Spleen (tissue), 11 donors: ENCODE measurements at regions not wholly inside any gene's neighbourhood (a gene's known extent, or its start where the extent isn't known, plus 50 kb on each side); places are given as distances from the start of the nearest gene placed in this dataset.

Experiments used
- DNase-seq: peaks from one replicate; pipeline ENCODE4 v3.0.0-alpha.2; 2020
- H3K27ac ChIP-seq, 8 donors: fragments of 200-600 bp; sonication (generic) in 7 of 8; 1 replicate in 4 of 8; 2 replicates in 4 of 8; pipeline versions ENCODE4 v1.5.0 to v1.8.0; 2016 to 2021; ENCODE audit warnings: inconsistent platforms in 4 of 8, mild to moderate bottlenecking in 4 of 8, moderate library complexity in 1 of 8
- H3K27me3 ChIP-seq, 7 donors: fragments of 200-600 bp; sonication (generic) in 6 of 7; replicated peaks in 1 of 7; 1 replicate in 4 of 7; 2 replicates in 3 of 7; pipeline versions ENCODE4 v1.5.0 to v1.8.0; 2016 to 2021; ENCODE audit warnings: inconsistent platforms in 3 of 7, mild to moderate bottlenecking in 1 of 7
- H3K36me3 ChIP-seq, 6 donors: fragments of 200-600 bp; sonication (generic) in 5 of 6; 1 replicate in 4 of 6; 2 replicates in 2 of 6; pipeline versions ENCODE4 v1.5.0 to v1.8.0; 2016 to 2021; ENCODE audit warnings: inconsistent platforms in 2 of 6
- H3K4me1 ChIP-seq, 6 donors: fragments of 200-600 bp; sonication (generic) in 5 of 6; 1 replicate in 3 of 6; 2 replicates in 3 of 6; pipeline versions ENCODE4 v1.5.0 to v1.8.0; 2016 to 2021; ENCODE audit warnings: inconsistent platforms in 3 of 6
- H3K4me3 ChIP-seq, 8 donors: fragments of 200-600 bp; sonication (generic) in 7 of 8; 1 replicate in 4 of 8; 2 replicates in 4 of 8; pipeline versions ENCODE4 v1.5.0 to v1.8.0; 2016 to 2021; ENCODE audit warnings: inconsistent platforms in 4 of 8, mild to moderate bottlenecking in 4 of 8, moderate library complexity in 2 of 8
- H3K9me3 ChIP-seq, 8 donors: fragments of 200-600 bp; sonication (generic) in 7 of 8; 1 replicate in 4 of 8; 2 replicates in 4 of 8; pipeline versions ENCODE4 v1.5.0 to v1.8.0; 2016 to 2021; ENCODE audit warnings: inconsistent platforms in 4 of 8
- CTCF ChIP-seq, 11 experiments: fragments of 200-600 bp in 7 of 11; fragments of 450-650 bp in 4 of 11; sonication (generic) in 4 of 11; IDR thresholded peaks in 8 of 11; conservative IDR thresholded peaks in 3 of 11; 1 replicate in 7 of 11; 2 replicates in 4 of 11; pipeline versions ENCODE4 v1.4.0 to v1.8.0; 2016 to 2021; ENCODE audit warnings: antibody characterized with exemption in 11 of 11, inconsistent platforms in 4 of 11, mild to moderate bottlenecking in 1 of 11
- POLR2A ChIP-seq, 3 donors: fragments of 450-650 bp; IDR thresholded peaks; one replicate each; pipeline ENCODE4 v1.5.1; 2017; ENCODE audit warnings: antibody characterized with exemption in 3 of 3, mild to moderate bottlenecking in 1 of 3
- POLR2AphosphoS5 ChIP-seq, 3 donors: sonication (generic); formaldehyde crosslinking; IDR thresholded peaks; one replicate each; pipeline ENCODE4 v1.5.1; 2017; ENCODE audit warnings: antibody characterized with exemption in 3 of 3
- WGBS, 5 donors: extraction: QIAGEN DNeasy Blood & Tissue Kit in 3 of 5; methylation state at CpG; one replicate each; pipeline versions ENCODE4 v1.1.5 to v1.1.7; 2013 to 2018; 5-methylcytosine and 5-hydroxymethylcytosine counted together
- intact Hi-C: fragments of 100-400 bp; cut with DNase I; formaldehyde crosslinking; loops from one replicate; pipeline ENCODE4 v1.15.0; 2023; ENCODE audit warnings: low total_unique reads
- donor health status: healthy with polysubstance abuse.
- donor health status: DM: no; HTN: no; CAD: no; lungs with moderate emphysema.
- donor health status: DM: no; HTN: no; CAD: no.
- donor health status: Bipolar disorder and iron deficiency.
- donor health status: healthy.
- donor health status: DM: no; HTN: no; CAD: no.
- donor health status: DM: yes; HTN: yes; CAD: no.

GRCh38 chr13:71219698-71220415 lies 647.1 kb downstream of the DACH1 start:
- H3K36me3 ChIP-seq, result no peaks in the 10 kb centered on the region
- 89 to 96% (median 93%) methylated on average over 8 of the region's 8 CpGs for WGBS, 5 donors
- no peak for TF ChIP-seq CTCF (IDR thresholded peaks at IDR 0.05 in 8 of 11, conservative IDR thresholded peaks at IDR 0.05 in 3 of 11)
- TF ChIP-seq POLR2AphosphoS5 (IDR thresholded peaks at IDR 0.05), result no peak
- TF ChIP-seq POLR2A (IDR thresholded peaks at IDR 0.05), result no peak
- H3K27me3 ChIP-seq, result no peaks in the 10 kb centered on the region
- H3K4me3 ChIP-seq, result no peak overlapping the region
- H3K9me3 ChIP-seq, result no peaks in the 10 kb centered on the region
- intact Hi-C loops, result no loop called here
- no peaks in the 10 kb centered on the region for H3K4me1 ChIP-seq
- H3K27ac ChIP-seq, result no peak overlapping the region
- no peak for DNase-seq

- intact Hi-C loops, result no loop called here
- TF ChIP-seq POLR2AphosphoS5 (IDR thresholded peaks at IDR 0.05) (no peak), POLR2A (IDR thresholded peaks at IDR 0.05) (no peak), CTCF (IDR thresholded peaks at IDR 0.05 in 8 of 11, conservative IDR thresholded peaks at IDR 0.05 in 3 of 11) (no peak)
- 47 to 58% (median 56%) methylated on average over 3 of the region's 3 CpGs for WGBS, 5 donors
These were observed 648.0 kb downstream of the DACH1 start for GRCh38 chr13:71218960-71219359.

GRCh38 chr13:71217827-71218226 lies 649.2 kb downstream of the DACH1 start:
- 85 to 96% (median 92%) methylated on average over 3 of the region's 3 CpGs for WGBS, 5 donors
- Histone ChIP-seq H3K27ac (no peak overlapping the region), H3K36me3 (no peaks in the 10 kb centered on the region), H3K4me3 (no peak overlapping the region), H3K9me3 (no peaks in the 10 kb centered on the region), H3K27me3 (no peaks in the 10 kb centered on the region), H3K4me1 (no peaks in the 10 kb centered on the region)
- TF ChIP-seq POLR2A (IDR thresholded peaks at IDR 0.05) (no peak), POLR2AphosphoS5 (IDR thresholded peaks at IDR 0.05) (no peak), CTCF (IDR thresholded peaks at IDR 0.05 in 8 of 11, conservative IDR thresholded peaks at IDR 0.05 in 3 of 11) (no peak)
- intact Hi-C loops, result no loop called here
- DNase-seq, result no peak

More at GRCh38 chr13:71218960-71219359, 648.0 kb downstream of the DACH1 start:
- Histone ChIP-seq H3K27me3 (no peaks in the 10 kb centered on the region), H3K4me3 (no peak overlapping the region), H3K4me1 (no peaks in the 10 kb centered on the region), H3K27ac (no peak overlapping the region), H3K36me3 (no peaks in the 10 kb centered on the region), H3K9me3 (no peaks in the 10 kb centered on the region)
- no peak for DNase-seq

- TF ChIP-seq POLR2A (IDR thresholded peaks at IDR 0.05) (no peak), POLR2AphosphoS5 (IDR thresholded peaks at IDR 0.05) (no peak)
- WGBS, 5 donors, result 55 to 74% (median 70%) methylated on average over 4 of the region's 4 CpGs
- no peak overlapping the region for H3K27ac ChIP-seq
- no peak overlapping the region for H3K4me3 ChIP-seq
- DNase-seq, result no peak
- intact Hi-C loops, result no loop called here
- H3K27me3 ChIP-seq, result no peaks in the 10 kb centered on the region
- H3K4me1 ChIP-seq, result no peaks in the 10 kb centered on the region
- no peaks in the 10 kb centered on the region for H3K36me3 ChIP-seq
- no peaks in the 10 kb centered on the region for H3K9me3 ChIP-seq
These were observed 652.2 kb downstream of the DACH1 start for GRCh38 chr13:71214821-71215220.
